Loucy (cell line): ENCODE measurements at regions not wholly inside any gene's neighbourhood (a gene's known extent, or its start where the extent isn't known, plus 50 kb on each side); places are given as distances from the start of the nearest gene placed in this dataset.

Experiments
- CTCF ChIP-seq: fragments of 200-600 bp; sonication (generic); conservative IDR thresholded peaks from 2 replicates; pipeline ENCODE4 v1.5.1; 2014; ENCODE audit warnings: mild to moderate bottlenecking, antibody characterized with exemption, low read length
- EZH2phosphoT487 ChIP-seq: fragments of 200-600 bp; IDR thresholded peaks from 2 replicates; pipeline ENCODE4 v1.6.1; 2018; ENCODE audit warnings: antibody characterized with exemption, mild to moderate bottlenecking, moderate library complexity, borderline replicate concordance

- TF ChIP-seq CTCF, result no peak
- no peak for TF ChIP-seq EZH2phosphoT487
These were observed 163.5 kb upstream of the MXRA5 start for GRCh38 chrX:3509934-3510333.
